ENCODE measurements at regions not wholly inside any gene's neighbourhood (a gene's known extent, or its start where the extent isn't known, plus 50 kb on each side); places are given as distances from the start of the nearest gene placed in this dataset.

GRCh38 chr3:35849496-35849895 lies 210.2 kb downstream of the ARPP21 start:
- DNase-seq (ENCODE audit: low read depth) = no peak
- no peak for TF ChIP-seq CTCF (conservative IDR thresholded peaks at IDR 0.05; ENCODE audit: low read depth, low read length)
- H3K4me3 ChIP-seq (ENCODE audit: low read depth, low read length) = no peak overlapping the region

- no peak overlapping the region for H3K4me3 ChIP-seq (ENCODE audit: low read depth, low read length)
- TF ChIP-seq CTCF (conservative IDR thresholded peaks at IDR 0.05; ENCODE audit: low read depth, low read length) = no peak
- no peak for DNase-seq (ENCODE audit: low read depth)
These were observed 210.6 kb downstream of the ARPP21 start for GRCh38 chr3:35849963-35850362.

- no peak overlapping the region for H3K4me3 ChIP-seq (ENCODE audit: low read depth, low read length)
- TF ChIP-seq CTCF (conservative IDR thresholded peaks at IDR 0.05; ENCODE audit: low read depth, low read length) = no peak
- DNase-seq (ENCODE audit: low read depth) = no peak
These were observed 217.7 kb downstream of the ARPP21 start for GRCh38 chr3:35857004-35857403.

- TF ChIP-seq CTCF (conservative IDR thresholded peaks at IDR 0.05; ENCODE audit: low read depth, low read length) = no peak
These were observed 222.7 kb downstream of the ARPP21 start for GRCh38 chr3:35862057-35862456.

GRCh38 chr3:35864871-35865270 lies 225.5 kb downstream of the ARPP21 start:
- no peak for TF ChIP-seq CTCF (conservative IDR thresholded peaks at IDR 0.05; ENCODE audit: low read depth, low read length)
- no peak overlapping the region for H3K4me3 ChIP-seq (ENCODE audit: low read depth, low read length)
- DNase-seq (ENCODE audit: low read depth) = no peak

More at GRCh38 chr3:35862057-35862456, 222.7 kb downstream of the ARPP21 start:
- H3K4me3 ChIP-seq (ENCODE audit: low read depth, low read length) = no peak overlapping the region
- no peak for DNase-seq (ENCODE audit: low read depth)

- TF ChIP-seq CTCF (conservative IDR thresholded peaks at IDR 0.05; ENCODE audit: low read depth, low read length) = no peak
- no peak overlapping the region for H3K4me3 ChIP-seq (ENCODE audit: low read depth, low read length)
These were observed 228.5 kb downstream of the ARPP21 start for GRCh38 chr3:35867791-35868190.

GRCh38 chr3:35871009-35871408 lies 231.7 kb downstream of the ARPP21 start:
- TF ChIP-seq CTCF (conservative IDR thresholded peaks at IDR 0.05; ENCODE audit: low read depth, low read length) = no peak
- no peak for DNase-seq (ENCODE audit: low read depth)
- no peak overlapping the region for H3K4me3 ChIP-seq (ENCODE audit: low read depth, low read length)

More at GRCh38 chr3:35867791-35868190, 228.5 kb downstream of the ARPP21 start:
- DNase-seq (ENCODE audit: low read depth) = no peak

All from choroid plexus epithelial cell (primary cell).